GM12892 (cell line): ENCODE measurements at regions not wholly inside any gene's neighbourhood (a gene's known extent, or its start where the extent isn't known, plus 50 kb on each side); places are given as distances from the start of the nearest gene placed in this dataset.
"Not testable (repeated sequence)": the region's sequence is repeated elsewhere in the genome, so short reads cannot be mapped to it uniquely, and the experiment has no call there.

Source experiments
- DNase-seq: peaks from one replicate; pipeline ENCODE4 v3.0.0; 2011; ENCODE audit not compliant: insufficient read length
- FAIRE-seq: peaks from 2 replicates; lab custom pipeline; 2011; peaks lifted over from hg19 to GRCh38; lab: Jason Lieb, UNC
- POLR2A ChIP-seq: IDR thresholded peaks from 2 replicates; pipeline ENCODE4 v1.6.1; 2011; ENCODE audit warnings: low read depth, low read length, control low read depth
- POLR2AphosphoS5 ChIP-seq: IDR thresholded peaks from 2 replicates; pipeline ENCODE4 v1.6.1; 2011; ENCODE audit warnings: low read depth, low read length, control low read depth
- TAF1 ChIP-seq: IDR thresholded peaks from 2 replicates; pipeline ENCODE4 v1.6.1; 2011; ENCODE audit warnings: low read depth, mild to moderate bottlenecking, control low read depth, low read length, borderline replicate concordance

- TF ChIP-seq POLR2A (no peak), POLR2AphosphoS5 (no peak)
- DNase-seq, result no peak
- FAIRE-seq, result no peak
These were observed 185.2 kb downstream of the SHOX2 start for GRCh38 chr3:157920822-157921700.

GRCh38 chr3:157919319-157919887, 186.8 kb downstream of the SHOX2 start:
- TF ChIP-seq TAF1, result no peak
- TF ChIP-seq POLR2A, result no peak
- no peak for TF ChIP-seq POLR2AphosphoS5
- DNase-seq, result no peak
- no peak for FAIRE-seq

- TF ChIP-seq POLR2A, result no peak
- TF ChIP-seq POLR2AphosphoS5, result no peak
- no peak for DNase-seq
- no peak for FAIRE-seq
These were observed 187.8 kb downstream of the SHOX2 start for GRCh38 chr3:157918402-157918801.

- FAIRE-seq (no peak), DNase-seq (no peak)
- TF ChIP-seq POLR2A (no peak), TAF1 (no peak), POLR2AphosphoS5 (no peak)
These were observed 189.5 kb downstream of the SHOX2 start for GRCh38 chr3:157916672-157917071.

GRCh38 chr3:157914882-157915281, 191.3 kb downstream of the SHOX2 start:
- DNase-seq (no peak), FAIRE-seq (no peak)
- TF ChIP-seq TAF1, result no peak
- TF ChIP-seq POLR2A, result no peak
- TF ChIP-seq POLR2AphosphoS5, result no peak

- TF ChIP-seq POLR2A, result no peak
- TF ChIP-seq TAF1, result no peak
- no peak for TF ChIP-seq POLR2AphosphoS5
- DNase-seq (no peak), FAIRE-seq (no peak)
These were observed 192.5 kb downstream of the SHOX2 start for GRCh38 chr3:157913741-157914150.

GRCh38 chr3:157912514-157913451, 193.4 kb downstream of the SHOX2 start:
- TF ChIP-seq POLR2A (no peak), POLR2AphosphoS5 (no peak), TAF1 (no peak)
- FAIRE-seq, result no peak
- DNase-seq, result no peak

- DNase-seq (no peak), FAIRE-seq (no peak)
- TF ChIP-seq POLR2AphosphoS5 (no peak), TAF1 (no peak), POLR2A (no peak)
These were observed 199.6 kb downstream of the SHOX2 start for GRCh38 chr3:157906627-157907026.

- FAIRE-seq (no peak), DNase-seq (no peak)
- no peak for TF ChIP-seq POLR2AphosphoS5
- TF ChIP-seq POLR2A, result no peak
- TF ChIP-seq TAF1, result no peak
These were observed 200.3 kb downstream of the SHOX2 start for GRCh38 chr3:157905885-157906284.

GRCh38 chr3:157902680-157903079, 203.5 kb downstream of the SHOX2 start:
- not testable (repeated sequence) for FAIRE-seq, DNase-seq

GRCh38 chr3:157888040-157888439, 218.2 kb downstream of the SHOX2 start:
- TF ChIP-seq POLR2A, result no peak
- TF ChIP-seq TAF1, result no peak
- no peak for TF ChIP-seq POLR2AphosphoS5
- DNase-seq, result no peak
- no peak for FAIRE-seq
